ENCODE measurements at regions not wholly inside any gene's neighbourhood (a gene's known extent, or its start where the extent isn't known, plus 50 kb on each side); places are given as distances from the start of the nearest gene placed in this dataset.

DNA sequence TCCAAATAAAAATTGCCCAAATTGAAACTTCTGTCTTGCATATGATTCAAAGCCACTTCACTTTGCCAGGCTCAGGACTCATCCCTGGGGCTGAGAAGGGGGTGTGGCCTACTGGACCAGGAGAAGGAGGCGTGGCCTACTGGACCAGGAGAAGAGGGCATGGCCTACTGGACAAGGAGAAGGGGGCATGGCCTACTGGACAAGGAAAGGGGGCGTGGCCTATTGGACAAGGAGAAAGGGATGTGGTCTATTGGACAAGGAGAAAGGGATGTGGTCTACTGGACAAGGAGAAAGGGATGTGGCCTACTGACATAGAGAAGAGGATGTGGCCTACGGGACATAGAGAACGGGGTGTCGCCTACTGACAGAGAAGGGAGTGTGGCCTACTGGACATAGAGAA is 405.3 kb downstream of the RRAGC start:
- DNase-seq: no peak

DNA sequence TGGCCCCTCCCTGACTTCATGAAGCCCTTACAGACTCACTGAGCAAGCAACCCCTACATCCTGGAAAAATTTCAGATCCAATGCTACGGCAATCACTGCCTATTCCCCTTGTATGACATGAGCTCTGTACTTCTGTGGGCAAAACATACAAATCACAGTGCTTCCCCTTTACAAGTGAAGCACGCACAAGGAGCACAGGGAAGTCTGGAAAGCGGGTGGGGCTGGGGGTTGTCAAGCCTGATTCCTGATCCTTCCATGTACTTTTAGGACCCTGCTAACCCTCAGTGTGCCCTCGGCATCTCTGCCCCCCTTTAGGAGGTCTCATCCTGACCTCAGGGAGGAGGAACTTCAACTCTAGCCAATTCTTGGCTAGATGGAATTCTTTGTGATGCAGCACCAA is 405.7 kb upstream of the POU3F1 start:
- no peak for DNase-seq

DNA sequence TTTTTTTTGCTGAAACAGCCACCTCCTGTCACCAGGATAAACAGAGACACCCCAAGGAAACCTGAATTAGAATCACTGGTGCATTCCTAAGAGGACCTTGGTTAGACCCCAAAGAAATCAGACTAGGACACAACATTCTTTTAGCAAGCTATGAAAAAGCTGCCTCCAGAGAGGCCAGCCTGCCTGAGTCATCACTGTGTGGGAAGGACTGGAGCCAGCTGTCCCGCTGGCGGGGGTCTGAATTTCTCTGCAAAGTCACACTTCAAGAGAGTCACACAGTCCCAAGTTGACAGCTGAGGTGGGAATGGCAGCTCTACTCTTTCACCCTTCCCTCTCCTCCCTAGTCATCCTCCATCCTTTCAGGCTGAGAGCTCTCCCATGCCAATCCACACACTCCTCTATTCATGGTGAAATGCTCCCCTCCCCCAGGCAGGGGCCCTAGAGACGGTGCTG is 405.0 kb upstream of the POU3F1 start:
- peak; percentile 85 for DNase-seq

DNA sequence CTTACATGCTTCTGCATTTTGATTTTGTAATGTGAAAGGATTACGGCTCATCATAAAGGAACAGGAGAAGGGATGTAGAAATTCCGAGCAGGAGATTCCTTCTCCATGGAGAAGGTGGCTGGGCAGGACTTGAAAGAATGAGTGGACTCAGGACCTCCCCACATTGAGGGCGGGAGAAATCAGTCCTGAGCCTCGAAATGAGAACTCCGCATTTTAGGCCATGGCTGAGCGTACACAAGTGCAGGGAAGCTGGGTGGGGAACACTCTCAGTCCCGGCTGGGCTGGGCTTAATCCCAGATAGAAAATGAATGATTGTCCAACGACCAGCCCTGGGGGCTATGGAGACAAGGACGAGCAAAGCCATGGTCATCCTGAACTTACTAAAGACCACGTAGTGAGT is 402.3 kb upstream of the POU3F1 start:
- no peak for DNase-seq

DNA sequence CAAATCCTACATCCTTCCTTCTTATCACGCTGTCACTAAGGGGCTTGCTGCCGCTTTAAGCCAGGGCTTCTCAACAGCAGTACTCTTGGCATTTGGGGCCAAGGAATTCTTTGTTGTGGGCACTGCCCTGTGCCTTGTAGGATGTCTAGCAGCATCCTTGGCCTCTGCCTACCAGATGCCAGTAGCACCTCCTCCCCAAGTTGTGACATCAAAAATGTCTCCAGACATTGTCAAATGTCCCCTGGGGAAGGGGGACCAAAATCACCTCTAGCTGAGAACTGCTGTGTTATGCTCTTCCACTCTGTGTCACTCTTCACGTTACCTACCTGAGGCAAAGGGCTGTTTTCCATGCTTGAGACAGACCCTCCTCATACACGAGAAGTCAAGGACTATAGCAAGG is 400.3 kb upstream of the POU3F1 start:
- DNase-seq: no peak

DNA sequence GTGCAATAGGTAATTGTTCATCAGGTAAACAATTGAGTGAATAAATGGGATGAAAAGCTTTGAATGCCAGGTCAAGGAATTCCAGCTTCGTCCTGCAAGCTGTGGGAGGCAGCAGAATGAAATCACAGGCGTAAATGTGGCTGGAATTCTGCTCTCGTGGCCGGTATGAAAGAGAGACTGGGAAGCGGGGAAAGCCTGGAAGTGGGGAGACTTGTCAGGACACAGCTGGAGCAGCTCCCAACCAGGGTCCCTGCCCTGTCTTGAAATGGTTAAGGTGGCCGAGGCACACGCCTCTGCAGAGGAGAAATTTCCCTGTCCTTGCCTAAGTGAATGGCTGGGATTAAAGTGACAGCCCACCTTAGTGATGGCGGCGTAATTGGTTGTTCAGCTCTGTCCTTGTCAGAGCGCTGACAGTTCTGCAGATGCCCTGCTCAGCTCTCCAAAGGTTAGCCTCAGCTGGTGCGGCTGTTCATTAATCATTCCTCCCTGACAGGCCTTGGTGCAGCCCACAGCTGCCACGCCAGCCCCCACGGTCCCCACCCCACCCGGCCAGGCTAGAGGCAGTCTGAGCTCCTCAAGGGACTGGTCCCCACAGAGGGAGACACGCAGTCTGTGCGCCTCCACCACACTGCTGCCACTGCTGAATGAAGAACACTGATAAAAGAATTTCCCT is 398.3 kb upstream of the POU3F1 start:
- DNase-seq: no peak

DNA sequence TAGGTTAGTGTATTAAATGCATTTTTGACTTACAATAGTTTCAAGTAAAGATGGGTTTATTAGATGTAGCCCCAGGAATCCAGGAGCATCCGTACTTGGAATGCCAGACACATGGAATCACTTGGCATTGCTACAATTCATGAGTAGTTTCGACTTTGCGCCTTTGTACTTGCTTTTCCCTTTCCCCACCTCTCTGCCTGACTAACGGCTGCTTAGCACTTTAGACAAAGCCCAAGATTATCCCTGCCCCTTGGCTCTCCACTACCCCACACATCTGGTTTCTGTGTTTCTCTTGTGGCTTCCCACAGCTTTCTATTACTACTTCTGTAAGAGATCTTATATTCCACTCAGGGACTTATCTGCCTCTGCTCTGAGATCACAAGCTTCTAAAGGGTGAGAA is 397.7 kb upstream of the POU3F1 start:
- DNase-seq: no peak

DNA sequence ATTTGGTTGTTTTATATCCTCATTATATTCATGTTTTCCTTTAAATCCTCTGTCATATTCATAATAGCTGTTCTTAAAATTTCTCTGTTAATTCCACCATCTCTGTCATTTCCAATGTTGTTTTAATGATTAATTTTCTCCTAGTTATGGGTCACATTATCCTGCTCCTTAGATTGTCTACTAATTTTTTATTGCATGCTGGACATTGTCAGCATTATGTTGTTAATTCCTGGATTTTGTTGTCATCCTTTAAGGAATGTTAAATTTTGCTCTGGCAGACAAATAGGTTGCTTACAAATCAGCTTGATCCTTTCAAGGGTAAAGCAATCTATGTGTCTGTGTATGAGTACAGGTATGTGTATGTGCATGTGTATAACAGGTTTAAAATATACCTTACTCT is 393.8 kb upstream of the POU3F1 start:
- no peak for DNase-seq

DNA sequence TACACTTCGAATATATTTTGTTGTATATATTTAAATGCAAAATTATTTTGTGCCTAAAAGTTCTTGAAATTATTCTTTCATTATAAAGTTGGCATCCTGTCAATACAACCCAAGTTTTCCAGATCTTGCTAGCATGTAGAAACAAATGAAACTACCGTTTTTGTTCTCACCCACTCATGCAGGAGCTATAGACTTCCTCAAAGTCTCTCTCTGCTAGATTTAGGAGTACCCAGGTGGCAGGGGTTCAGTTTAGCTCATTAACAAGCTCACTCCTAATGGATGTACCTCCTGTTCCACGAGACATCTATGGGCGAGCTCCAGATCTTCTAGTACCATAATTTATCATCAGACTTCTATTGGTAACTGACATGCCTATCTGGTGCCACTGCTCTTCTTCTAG is 390.2 kb upstream of the POU3F1 start:
- no peak for DNase-seq

DNA sequence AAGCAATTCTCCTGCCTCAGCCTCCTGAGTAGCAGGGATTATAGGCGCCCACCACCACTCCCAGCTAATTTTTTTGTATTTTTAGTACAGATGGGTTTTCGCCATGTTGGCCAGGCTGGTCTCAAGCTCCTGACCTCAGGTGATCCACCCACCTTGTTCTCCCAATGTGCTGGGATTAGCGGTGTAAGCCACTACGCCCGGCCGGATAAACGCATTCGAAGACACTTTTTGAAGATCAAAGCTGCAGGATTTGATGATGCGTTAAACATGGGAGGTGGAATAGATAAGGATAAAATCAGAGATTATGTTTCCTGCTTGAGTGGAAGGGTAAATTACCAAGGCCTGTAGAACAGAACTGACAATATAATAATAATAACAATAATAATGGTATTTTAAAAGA is 389.4 kb upstream of the POU3F1 start:
- DNase-seq: no peak

DNA sequence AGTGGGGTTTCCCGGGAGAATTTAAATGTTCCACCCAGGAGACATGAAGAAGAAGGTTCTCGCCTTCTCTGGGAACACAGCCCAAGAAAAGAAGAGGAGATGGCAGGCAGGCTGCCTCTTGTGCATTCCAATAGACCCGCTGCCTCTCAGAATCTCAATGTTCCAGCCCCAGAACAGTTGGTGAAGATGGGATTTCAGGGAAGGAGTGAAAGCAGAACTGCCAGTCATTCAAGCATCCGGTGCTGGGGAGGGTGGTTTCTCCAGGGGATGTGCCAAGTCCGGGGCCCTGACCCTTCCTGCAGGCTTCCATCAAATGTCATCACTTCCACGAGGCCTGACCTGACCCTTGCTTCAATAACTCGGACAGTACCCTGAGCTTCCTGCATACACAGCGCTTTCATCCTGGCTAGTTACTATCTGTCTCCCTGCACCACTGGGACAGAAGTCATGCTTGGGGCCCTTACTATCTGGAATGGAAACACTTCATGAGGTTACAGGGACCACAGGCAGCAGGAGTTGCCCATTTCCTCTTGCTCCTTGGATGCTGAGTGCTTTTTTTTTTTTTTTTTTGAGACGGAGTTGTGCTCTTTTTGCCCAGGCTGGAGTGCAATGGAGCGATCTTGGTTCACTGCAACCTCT is 386.6 kb upstream of the POU3F1 start:
- no peak for DNase-seq

DNA sequence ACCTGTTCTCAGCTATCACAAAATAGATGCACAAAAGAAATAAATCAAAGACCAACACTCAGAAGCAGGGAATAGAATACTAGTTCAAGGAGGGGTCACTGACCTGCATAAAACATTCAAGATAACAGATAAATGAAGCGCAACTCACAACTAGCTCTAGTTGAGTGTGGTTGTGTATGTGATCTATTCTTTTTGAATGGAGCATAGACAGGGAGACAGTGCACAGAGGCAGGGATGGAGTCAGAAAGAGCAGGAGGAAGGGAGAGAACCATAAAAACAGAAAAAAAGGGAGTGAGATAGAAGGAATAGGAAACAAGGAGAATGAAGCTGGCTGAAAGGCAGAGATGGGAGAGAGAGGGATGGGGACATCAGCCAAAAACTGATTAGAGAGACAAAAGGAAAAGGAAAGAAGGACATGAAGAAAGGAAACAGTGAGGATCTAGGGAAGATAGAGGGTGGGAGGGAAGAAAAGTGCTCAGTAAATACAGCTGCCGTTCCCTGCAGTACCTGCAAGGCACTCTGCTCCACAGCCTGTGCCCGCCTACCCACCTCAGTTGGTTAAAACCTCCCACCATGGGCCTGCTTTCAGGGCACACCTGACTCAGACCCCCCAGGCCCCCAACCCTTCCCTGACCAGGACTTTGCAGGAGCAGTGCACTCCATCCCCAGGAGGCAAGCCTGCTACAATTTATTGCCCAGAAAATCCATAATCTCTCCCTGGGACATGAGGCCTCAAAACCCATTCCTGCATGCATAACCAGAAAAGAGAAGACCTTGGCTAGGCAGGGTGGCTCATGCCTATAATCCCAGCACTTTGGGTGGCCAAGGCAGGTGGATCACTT is 385.2 kb upstream of the POU3F1 start:
- no peak for DNase-seq

DNA sequence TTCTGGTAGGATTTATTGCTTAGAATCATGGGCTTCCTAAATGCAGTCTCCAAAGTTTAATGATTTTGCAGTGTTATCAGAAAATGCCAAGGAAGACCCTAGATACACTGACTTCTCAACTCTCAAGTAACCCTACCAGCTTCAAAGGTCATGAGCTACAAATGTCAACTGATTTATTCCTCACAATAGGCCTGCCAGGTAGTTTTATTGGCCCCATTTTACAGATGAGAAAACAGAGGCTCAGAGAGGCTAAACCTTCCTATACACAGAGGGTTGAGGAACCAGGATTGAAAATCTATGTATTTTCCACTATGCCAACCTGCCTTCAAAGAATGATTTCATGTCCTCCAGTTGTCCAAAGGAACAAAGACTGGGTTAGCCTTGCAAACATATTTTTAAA is 384.4 kb upstream of the POU3F1 start:
- DNase-seq: no peak

DNA sequence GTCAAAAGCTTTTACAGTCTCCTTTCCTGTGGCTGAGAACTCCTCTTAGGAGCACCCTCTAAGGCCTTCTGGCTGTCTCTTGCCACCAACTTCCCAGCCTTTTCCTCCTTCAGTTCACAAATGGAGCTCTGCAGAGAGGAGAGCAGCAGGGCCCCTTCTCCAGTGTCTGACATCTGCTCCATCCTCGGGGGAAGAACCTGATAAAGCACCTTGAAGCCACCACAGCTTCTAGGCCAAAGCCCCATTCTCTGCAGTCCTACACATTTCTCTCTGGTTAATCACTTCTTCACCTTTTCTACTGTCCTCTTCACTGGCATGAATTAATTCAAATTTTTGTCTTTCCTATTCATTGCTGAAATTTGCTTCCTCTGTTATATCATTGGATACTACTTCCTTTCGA is 378.1 kb upstream of the POU3F1 start:
- DNase-seq: no peak

DNA sequence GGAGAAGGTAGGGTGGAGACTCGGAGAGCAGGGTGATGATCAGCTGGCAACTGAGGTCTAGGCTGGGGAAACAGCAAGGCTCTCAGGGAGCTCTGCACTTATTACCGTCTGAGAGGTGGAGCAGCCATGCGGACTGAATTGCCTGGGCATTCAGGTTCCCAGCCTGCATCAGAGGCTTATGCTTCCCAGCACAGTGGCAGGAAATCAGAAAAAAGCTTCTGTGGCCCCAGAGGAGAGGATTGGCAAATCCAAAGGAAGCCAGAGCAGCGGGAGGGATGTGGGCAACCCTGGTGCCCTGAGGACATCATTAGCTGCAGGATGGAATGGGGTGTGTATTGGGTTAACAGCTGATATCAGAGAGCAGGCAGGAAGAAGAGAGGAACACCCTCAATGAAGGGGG is 374.1 kb upstream of the POU3F1 start:
- DNase-seq: no peak

DNA sequence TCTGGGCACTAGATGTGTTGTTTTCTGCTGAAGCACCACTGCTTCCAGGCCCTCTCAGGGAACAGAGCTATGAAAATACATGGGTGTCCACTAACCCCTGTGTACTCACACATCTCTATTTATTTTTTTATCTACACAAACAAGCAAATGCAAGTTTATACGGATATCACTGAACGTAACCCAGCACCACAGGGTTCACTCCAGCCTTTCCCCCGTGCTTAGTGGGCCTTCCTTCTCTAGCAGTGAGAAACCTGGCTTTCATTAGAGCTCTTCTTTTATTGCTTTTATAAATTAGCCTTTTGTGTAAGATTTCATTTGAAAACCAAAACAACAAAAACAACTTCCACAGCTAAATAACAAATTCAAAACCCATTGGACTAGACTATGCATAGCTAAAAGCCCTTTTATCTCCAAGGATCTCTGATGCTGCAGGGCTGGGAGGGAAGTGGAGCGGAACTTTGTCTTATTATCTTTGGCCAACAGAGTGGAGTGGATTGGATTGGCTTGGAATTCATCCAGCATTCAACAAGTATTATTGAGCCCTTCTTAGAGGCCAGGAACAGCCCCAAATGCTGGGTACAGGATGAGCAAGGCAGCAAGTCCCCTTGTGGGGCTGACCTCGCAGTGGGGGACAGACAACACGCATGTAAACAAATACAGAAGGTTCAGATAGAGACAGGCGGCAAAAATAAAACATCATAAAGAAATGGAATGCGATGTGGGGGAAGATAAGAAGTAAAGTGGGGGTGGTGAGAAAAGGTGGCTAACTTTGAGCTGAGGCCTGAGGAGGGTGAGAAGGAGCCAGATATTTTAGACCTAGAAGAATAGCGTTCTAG is 371.8 kb upstream of the POU3F1 start:
- no peak for DNase-seq

DNA sequence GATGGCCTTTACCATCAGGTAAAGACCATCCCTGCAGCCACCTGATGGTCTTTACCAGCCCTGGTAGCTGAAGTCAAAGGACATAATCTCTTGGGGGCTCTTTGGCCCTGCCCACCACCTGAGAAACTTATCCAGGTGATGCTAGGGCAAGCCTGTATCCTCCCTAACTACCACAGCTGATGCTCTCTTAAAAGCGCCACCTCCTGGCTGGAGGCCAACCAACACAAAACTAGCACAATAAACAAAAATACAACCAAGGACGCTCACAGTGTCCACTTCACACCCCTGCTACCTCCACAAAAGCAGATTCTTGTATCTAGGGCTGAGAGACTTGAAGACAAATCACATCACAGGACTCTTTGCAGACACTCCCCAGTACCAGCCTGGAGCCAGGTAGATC is 357.1 kb upstream of the POU3F1 start:
- no peak for DNase-seq

DNA sequence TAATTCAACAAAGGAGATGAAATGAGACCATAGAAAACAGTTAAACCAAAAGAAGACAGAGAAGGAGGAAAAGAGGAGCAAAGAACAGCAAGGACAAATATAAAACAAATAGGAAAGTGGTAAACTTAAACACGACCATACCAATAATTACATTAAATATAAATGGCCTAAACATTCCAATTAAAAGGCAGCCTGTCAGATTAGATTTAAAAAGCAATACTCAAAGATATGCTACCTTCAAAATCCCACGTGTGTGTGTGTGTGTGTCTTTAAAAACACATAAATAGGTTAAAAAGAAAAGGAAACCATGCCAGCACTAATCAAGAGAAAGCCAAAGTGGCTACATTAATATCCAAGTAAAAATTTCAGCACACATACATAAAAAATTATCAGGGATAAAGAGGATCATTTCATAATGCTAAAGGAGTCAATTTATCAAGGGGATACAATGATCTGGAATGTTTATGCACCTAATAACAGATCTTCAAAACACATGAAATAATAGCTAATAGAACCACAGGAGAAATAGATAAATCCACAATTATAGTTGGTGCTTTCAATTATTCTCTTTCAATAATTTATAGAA is 355.7 kb upstream of the POU3F1 start:
- no peak for DNase-seq

DNA sequence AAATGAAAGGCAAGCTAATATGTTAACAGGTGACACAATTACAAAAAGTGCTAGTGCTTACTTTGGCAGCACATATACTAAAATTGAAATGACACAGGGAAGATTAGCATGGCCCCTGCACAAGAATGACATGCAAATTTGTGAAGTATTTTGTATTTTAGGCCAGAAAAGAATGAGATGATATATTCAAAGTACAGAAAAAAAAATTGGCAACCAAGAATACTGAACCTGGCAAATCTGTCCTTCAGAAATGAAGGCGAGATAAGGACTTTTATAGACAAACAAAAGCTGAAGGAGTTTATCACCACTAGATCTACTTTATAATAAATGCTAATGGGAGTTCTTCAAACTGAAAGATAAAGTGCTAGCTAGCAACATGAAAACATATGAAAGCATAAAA is 350.0 kb upstream of the POU3F1 start:
- no peak for DNase-seq

DNA sequence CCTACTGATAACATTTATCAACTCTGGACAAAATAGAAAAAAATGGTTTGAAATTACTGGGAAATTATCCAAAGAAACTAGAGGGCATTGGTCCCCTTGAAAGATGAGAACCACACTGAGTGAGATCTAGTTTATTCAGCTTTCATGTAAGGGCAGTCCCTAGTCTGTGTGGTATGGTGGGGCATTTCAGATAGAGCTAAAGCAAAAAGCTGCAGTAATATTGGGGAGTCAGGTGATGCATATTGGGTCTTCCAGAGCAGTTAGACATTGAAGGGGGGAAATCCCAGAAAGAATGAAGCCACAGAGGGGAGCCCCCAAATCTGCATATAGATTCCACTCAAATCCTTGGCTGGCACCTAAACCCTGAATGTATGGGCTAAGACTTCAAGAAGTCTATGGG is 347.7 kb upstream of the POU3F1 start:
- no peak for DNase-seq

DNA sequence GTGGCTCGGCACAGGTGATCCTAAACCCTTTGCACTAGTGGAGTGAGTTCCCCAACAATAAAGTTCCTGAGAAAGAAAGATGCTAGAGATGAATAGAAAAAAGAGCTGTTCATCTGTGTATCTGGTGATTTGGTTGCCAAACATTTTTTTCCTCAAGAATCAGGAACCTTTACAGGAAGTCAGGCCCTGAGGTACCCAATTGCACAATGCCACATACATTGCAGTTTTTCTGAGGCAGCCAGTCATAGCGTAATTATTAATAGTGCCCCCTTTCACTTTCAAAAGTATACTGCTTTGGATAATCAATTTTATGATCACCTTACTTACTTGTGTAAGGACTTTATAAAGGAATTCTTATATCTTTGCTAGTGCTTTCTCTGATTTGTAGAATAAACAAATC is 346.3 kb upstream of the POU3F1 start:
- DNase-seq: no peak

DNA sequence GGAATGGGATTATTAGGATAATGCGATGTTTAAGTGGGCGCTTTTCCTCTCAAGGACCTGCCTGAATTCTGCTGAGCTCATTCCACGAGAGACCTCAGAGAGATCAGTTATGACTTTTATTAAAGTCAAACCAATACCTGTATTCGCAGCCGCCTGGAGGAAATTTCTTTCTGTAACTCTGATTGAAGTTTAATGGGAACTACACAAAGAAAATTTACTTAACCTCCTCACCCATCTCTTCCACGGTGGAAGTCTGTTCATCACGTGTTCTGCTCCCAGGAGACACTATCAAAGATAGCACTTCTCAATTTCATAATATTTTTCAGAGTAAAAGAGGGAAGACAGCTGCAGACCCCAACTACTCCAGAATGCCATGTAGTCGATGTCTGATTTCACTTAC is 334.7 kb upstream of the POU3F1 start:
- DNase-seq: no peak

DNA sequence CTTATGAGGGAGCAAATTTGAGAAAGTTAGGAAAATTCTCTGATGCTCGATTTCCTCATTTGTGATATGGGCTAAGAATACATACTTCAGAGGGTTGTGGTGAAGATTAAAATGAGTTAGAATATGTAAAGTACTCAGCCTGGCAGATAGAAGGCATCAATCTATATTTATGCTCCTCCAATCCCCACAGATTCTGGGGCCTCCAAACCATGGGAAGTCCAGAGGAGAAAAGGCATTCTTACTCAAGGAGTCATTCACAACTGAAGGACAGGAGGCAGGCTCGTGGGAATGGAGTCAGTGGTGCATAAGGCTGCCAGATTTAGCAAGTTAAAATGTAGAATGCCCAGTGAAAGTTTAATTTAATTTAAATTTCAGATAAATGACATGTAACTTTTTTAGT is 330.0 kb upstream of the POU3F1 start:
- no peak for DNase-seq
